ENCODE measurements at regions not wholly inside any gene's neighbourhood (a gene's known extent, or its start where the extent isn't known, plus 50 kb on each side); places are given as distances from the start of the nearest gene placed in this dataset.

- 90% methylated on average over 4 of the region's 4 CpGs for WGBS (ENCODE audit: low lambda C conversion rate, missing lambda C conversion rate)
- Histone ChIP-seq H4K20me1 (ENCODE audit: insufficient read depth, poor library complexity, severe bottlenecking) (no peaks in the 10 kb centered on the region), H3K9me2 (replicated peaks; ENCODE audit: insufficient read depth) (no peaks in the 10 kb centered on the region)
Measured at GRCh38 chr10:6969659-6970058, 389.6 kb upstream of the PRKCQ start.

GRCh38 chr10:6964543-6964942 lies 384.5 kb upstream of the PRKCQ start:
- Histone ChIP-seq H3K4me1 (ENCODE audit: insufficient read depth) (no peaks in the 10 kb centered on the region), H2AFZ (no peak overlapping the region), H3K4me2 (no peak overlapping the region), H3K27ac (no peak overlapping the region), H3K27me3 (no peaks in the 10 kb centered on the region), H3K4me3 (no peak overlapping the region), H3K9me3 (ENCODE audit: low read depth) (no peaks in the 10 kb centered on the region), H3K36me3 (replicated peaks; ENCODE audit: insufficient read depth, low read depth) (no peaks in the 10 kb centered on the region), H3K79me2 (no peaks in the 10 kb centered on the region), H4K20me1 (ENCODE audit: insufficient read depth, poor library complexity, severe bottlenecking) (no peaks in the 10 kb centered on the region), H3K9me2 (replicated peaks; ENCODE audit: insufficient read depth) (no peaks in the 10 kb centered on the region)
- WGBS (ENCODE audit: low lambda C conversion rate, missing lambda C conversion rate) = 86% methylated on average over 4 of the region's 4 CpGs
- DNase-seq (ENCODE audit: low spot score) = no peak
- TF ChIP-seq CTCF (IDR thresholded peaks at IDR 0.05; ENCODE audit: poor library complexity) (no peak), EZH2phosphoT487 (IDR thresholded peaks at IDR 0.05; ENCODE audit: low read depth, severe bottlenecking, unreplicated experiment) (no peak)

More at GRCh38 chr10:6969659-6970058, 389.6 kb upstream of the PRKCQ start:
- H3K4me1 ChIP-seq (ENCODE audit: insufficient read depth) = no peaks in the 10 kb centered on the region
- H3K27me3 ChIP-seq = no peaks in the 10 kb centered on the region
- no peak overlapping the region for H3K4me3 ChIP-seq
- H3K4me2 ChIP-seq = no peak overlapping the region
- no peaks in the 10 kb centered on the region for H3K36me3 ChIP-seq (replicated peaks; ENCODE audit: insufficient read depth, low read depth)
- no peaks in the 10 kb centered on the region for H3K79me2 ChIP-seq
- no peak overlapping the region for H2AFZ ChIP-seq
- DNase-seq (ENCODE audit: low spot score) = no peak
- no peaks in the 10 kb centered on the region for H3K9me3 ChIP-seq (ENCODE audit: low read depth)
- TF ChIP-seq EZH2phosphoT487 (IDR thresholded peaks at IDR 0.05; ENCODE audit: low read depth, severe bottlenecking, unreplicated experiment) (no peak), EZH2 (IDR thresholded peaks at IDR 0.05; ENCODE audit: borderline replicate concordance) (no peak), CTCF (IDR thresholded peaks at IDR 0.05; ENCODE audit: poor library complexity) (no peak)
- no peak overlapping the region for H3K27ac ChIP-seq

GRCh38 chr10:6962576-6962975 lies 382.5 kb upstream of the PRKCQ start:
- Histone ChIP-seq H3K4me2 (no peak overlapping the region), H3K79me2 (no peaks in the 10 kb centered on the region), H3K9me3 (ENCODE audit: low read depth) (no peaks in the 10 kb centered on the region), H2AFZ (no peak overlapping the region), H3K9me2 (replicated peaks; ENCODE audit: insufficient read depth) (no peaks in the 10 kb centered on the region), H3K36me3 (replicated peaks; ENCODE audit: insufficient read depth, low read depth) (no peaks in the 10 kb centered on the region), H3K4me3 (no peak overlapping the region), H3K4me1 (ENCODE audit: insufficient read depth) (no peaks in the 10 kb centered on the region), H4K20me1 (ENCODE audit: insufficient read depth, poor library complexity, severe bottlenecking) (no peaks in the 10 kb centered on the region), H3K27me3 (no peaks in the 10 kb centered on the region), H3K27ac (no peak overlapping the region)
- DNase-seq (ENCODE audit: low spot score) = no peak
- 87% methylated on average over 6 of the region's 6 CpGs for WGBS (ENCODE audit: low lambda C conversion rate, missing lambda C conversion rate)
- TF ChIP-seq CTCF (IDR thresholded peaks at IDR 0.05; ENCODE audit: poor library complexity) = no peak

- Histone ChIP-seq H3K9me3 (ENCODE audit: low read depth) (no peaks in the 10 kb centered on the region), H3K9me2 (replicated peaks; ENCODE audit: insufficient read depth) (no peaks in the 10 kb centered on the region), H3K4me2 (no peak overlapping the region), H3K79me2 (no peaks in the 10 kb centered on the region), H3K27ac (no peak overlapping the region), H3K36me3 (replicated peaks; ENCODE audit: insufficient read depth, low read depth) (no peaks in the 10 kb centered on the region), H3K4me3 (no peak overlapping the region), H3K4me1 (ENCODE audit: insufficient read depth) (no peaks in the 10 kb centered on the region), H3K27me3 (no peaks in the 10 kb centered on the region), H4K20me1 (ENCODE audit: insufficient read depth, poor library complexity, severe bottlenecking) (no peaks in the 10 kb centered on the region), H2AFZ (no peak overlapping the region)
- 94% methylated on average over 1 of the region's 1 CpG for WGBS (ENCODE audit: low lambda C conversion rate, missing lambda C conversion rate)
- TF ChIP-seq CTCF (IDR thresholded peaks at IDR 0.05; ENCODE audit: poor library complexity) (no peak), EZH2 (IDR thresholded peaks at IDR 0.05; ENCODE audit: borderline replicate concordance) (no peak), EZH2phosphoT487 (IDR thresholded peaks at IDR 0.05; ENCODE audit: low read depth, severe bottlenecking, unreplicated experiment) (no peak)
- DNase-seq (ENCODE audit: low spot score) = no peak
Measured at GRCh38 chr10:6958711-6959110, 378.6 kb upstream of the PRKCQ start.
